Kasumi-1 (cell line): ENCODE measurements at regions not wholly inside any gene's neighbourhood (a gene's known extent, or its start where the extent isn't known, plus 50 kb on each side); places are given as distances from the start of the nearest gene placed in this dataset.

Experiments
- DNase-seq, 2 experiments: peaks; one replicate each; lab custom pipeline; 2025; lab: John Stamatoyannopoulos, UW

GRCh38 chr1:164308101-164308500 lies 250.9 kb upstream of the PBX1 start:
- DNase-seq: no peak

- DNase-seq: no peak
These were observed 248.8 kb upstream of the PBX1 start for GRCh38 chr1:164310166-164310565.

- DNase-seq: no peak
These were observed 247.6 kb upstream of the PBX1 start for GRCh38 chr1:164311377-164311776.

DNA sequence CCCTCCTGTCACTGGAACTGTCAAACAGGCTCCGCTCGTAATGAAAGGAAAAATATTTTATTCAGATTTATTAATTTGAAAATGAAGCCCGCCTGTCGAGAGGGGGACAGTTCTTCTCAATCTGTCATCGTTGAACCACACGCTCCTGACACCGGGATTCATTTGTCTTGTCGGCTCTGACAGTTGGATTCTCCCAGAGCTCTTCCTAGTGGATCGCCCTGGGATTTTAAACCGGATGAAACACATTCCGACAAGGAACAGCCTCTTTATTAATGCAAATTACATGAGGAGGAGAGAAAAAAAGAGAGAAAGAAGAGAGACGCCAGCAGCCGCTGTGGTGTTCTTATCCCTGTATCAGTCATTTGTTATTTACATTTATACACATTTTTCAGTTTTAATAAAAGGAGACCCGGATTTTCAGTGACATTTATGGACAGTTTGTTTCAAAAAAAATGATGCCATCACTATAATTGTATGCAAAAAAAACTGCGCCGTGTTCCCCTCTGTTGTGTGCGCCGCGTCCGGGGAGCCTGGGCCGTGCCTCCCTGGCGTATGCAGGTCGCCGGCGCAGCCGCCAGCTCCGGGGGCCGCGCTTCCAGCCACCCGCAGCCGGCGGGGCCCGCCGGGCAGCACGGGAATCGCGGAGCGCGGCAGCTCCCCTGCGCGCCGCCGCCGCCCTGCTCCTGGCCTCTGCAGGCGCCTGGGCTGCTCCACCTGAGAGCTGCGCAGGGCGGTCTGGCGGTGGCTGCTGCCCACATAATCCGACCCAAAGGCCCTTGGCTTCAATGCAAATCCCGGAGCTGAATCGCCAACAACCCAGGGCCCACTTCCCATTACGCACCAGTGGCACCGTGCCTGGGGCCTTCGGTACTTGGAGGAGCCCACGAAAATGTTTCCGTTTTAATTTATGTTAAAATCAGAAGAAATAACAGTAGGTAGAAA lies 237.9 kb upstream of the PBX1 start:
- no peak for DNase-seq

- DNase-seq: no peak
These were observed 233.2 kb upstream of the PBX1 start for GRCh38 chr1:164325786-164326185.

GRCh38 chr1:164333387-164333786 lies 225.6 kb upstream of the PBX1 start:
- DNase-seq: no peak

- no peak for DNase-seq
These were observed 221.6 kb upstream of the PBX1 start for GRCh38 chr1:164337394-164337793.

DNA sequence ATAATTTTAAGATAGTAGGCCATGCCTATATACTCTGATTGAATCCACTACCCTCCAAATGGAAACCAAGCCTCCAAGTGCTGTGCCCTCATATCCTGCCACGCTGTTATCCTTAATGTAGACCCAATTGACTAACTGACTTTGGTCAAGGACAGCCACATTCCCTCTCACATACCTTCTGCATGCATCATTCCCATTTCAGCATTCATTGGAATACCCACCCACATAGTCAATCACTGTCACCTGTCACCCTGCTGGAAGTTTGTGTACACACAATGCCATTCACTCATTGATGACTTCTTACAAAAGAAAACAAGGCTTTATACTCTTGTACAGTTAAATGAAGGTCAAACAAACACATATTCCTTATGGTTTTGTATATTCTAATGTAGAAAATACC lies 221.1 kb upstream of the PBX1 start:
- no peak for DNase-seq

DNA sequence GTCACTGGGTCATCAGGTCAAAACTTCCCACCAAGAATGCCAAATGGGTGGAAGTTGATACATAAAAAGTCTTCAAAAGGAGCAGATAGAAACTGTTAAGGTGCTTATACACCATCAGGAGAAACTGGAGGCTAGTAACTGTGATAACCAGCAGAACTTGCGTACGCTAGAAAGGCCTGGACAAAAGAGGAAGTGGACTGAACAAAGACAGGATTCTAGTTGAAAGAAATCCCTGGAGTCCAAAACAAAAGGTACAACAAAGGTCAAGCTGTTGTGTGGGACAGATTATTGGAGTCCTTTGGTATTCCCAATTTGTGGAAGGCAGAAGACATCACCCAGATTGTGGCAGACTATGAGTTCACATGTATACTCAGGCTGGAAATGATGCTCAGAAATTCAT lies 215.8 kb upstream of the PBX1 start:
- DNase-seq: no peak

GRCh38 chr1:164347980-164348379 lies 211.0 kb upstream of the PBX1 start:
- no peak for DNase-seq

GRCh38 chr1:164356511-164356910 lies 202.5 kb upstream of the PBX1 start:
- DNase-seq: no peak

- DNase-seq: no peak
These were observed 198.7 kb upstream of the PBX1 start for GRCh38 chr1:164360265-164360664.

- DNase-seq: no peak
These were observed 197.1 kb upstream of the PBX1 start for GRCh38 chr1:164361927-164362326.

DNA sequence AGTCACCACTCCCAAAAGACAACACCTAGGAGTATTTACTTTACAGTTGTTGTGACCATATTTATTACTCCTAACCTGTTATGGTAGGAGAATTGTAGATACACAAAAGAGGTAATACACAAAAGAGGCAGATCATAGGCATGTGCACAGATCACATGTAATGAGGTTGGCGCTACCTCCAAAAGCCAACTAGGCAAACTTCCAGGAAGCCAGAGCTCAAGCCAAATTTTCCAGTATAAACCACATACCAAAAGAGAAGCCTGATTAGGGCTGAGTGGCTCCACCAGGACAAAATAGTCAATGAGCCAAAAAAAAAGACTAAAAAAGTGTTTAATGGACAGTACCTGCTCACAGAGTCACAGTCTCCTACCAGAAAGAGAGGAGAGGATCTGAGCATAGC lies 195.0 kb upstream of the PBX1 start:
- no peak for DNase-seq

GRCh38 chr1:164366014-164366413 lies 193.0 kb upstream of the PBX1 start:
- no peak for DNase-seq

GRCh38 chr1:164369698-164370365 lies 189.2 kb upstream of the PBX1 start:
- no peak for DNase-seq

- DNase-seq: no peak
These were observed 178.1 kb upstream of the PBX1 start for GRCh38 chr1:164380893-164381292.

GRCh38 chr1:164382384-164382783 lies 176.6 kb upstream of the PBX1 start:
- no peak for DNase-seq

DNA sequence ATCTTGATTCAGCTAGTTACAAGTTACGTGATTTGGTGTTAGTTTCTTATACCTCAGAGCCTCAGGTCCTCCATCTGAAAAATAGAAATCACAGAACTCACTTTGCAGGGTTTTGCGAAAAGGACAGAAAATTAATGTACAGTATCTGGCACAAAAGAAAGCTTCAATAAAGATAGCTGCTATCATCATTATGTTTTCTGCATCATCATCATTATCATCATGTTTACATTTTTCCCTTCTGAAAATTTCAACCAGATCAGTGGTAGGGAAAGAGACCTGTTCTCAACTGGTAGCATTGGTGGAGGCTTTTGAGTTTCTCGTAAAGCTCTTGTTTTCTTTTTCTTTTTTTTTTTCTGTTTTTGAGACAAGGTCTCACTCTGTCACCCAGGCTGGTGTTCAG lies 174.7 kb upstream of the PBX1 start:
- no peak for DNase-seq

GRCh38 chr1:164417016-164417704 lies 141.8 kb upstream of the PBX1 start:
- DNase-seq: no peak

DNA sequence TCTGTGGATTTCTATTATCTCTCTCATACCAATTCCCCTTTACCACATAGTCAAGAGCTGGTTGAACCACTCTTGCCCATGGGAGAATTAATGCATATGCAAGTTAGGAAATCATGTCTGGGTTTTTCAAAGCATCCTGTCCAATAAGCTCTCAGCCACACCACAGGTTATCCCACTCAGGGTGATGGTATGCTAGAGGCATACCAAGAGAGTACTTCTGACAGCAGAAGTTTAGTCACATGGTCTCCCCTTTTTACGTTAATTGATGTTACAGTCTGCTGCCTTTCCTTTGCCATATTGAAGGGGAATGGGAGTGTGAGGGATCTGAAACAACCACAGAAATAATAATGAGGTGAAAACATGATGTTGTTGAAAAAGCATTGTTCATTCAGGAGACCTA lies 135.8 kb upstream of the PBX1 start:
- DNase-seq: no peak

GRCh38 chr1:164433141-164433817 lies 125.7 kb upstream of the PBX1 start:
- DNase-seq: no peak
